Liver (tissue), 8 donors: ENCODE measurements at regions not wholly inside any gene's neighbourhood (a gene's known extent, or its start where the extent isn't known, plus 50 kb on each side); places are given as distances from the start of the nearest gene placed in this dataset.

Experiments used
- DNase-seq: peaks from one replicate; pipeline ENCODE4 v3.0.0-alpha.2; 2017; ENCODE audit warnings: low spot score
- H3K27ac ChIP-seq, 2 donors: one replicate each; pipeline ENCODE4 v1.7.0; 2013; ENCODE audit warnings: inconsistent platforms in 2 of 2, low read length in 2 of 2, control low read depth in 1 of 2, low read depth in 1 of 2, mild to moderate bottlenecking in 1 of 2
- H3K27me3 ChIP-seq, 4 donors: one replicate each; pipeline versions ENCODE4 v1.6.1 to v1.7.0; 2013; ENCODE audit warnings: low read length in 3 of 4, inconsistent platforms in 1 of 4, mild to moderate bottlenecking in 1 of 4, moderate library complexity in 1 of 4; ENCODE audit not compliant: control insufficient read depth in 4 of 4, insufficient read depth in 4 of 4
- H3K36me3 ChIP-seq, 4 donors: one replicate each; pipeline versions ENCODE4 v1.6.1 to v1.7.0; 2013; ENCODE audit warnings: low read length in 3 of 4, mild to moderate bottlenecking in 3 of 4, low read depth in 1 of 4, moderate library complexity in 1 of 4; ENCODE audit not compliant: control insufficient read depth in 4 of 4, insufficient read depth in 3 of 4
- H3K4me1 ChIP-seq, 4 donors: one replicate each; pipeline versions ENCODE4 v1.6.1 to v1.7.0; 2013; ENCODE audit warnings: low read length in 3 of 4, mild to moderate bottlenecking in 3 of 4, moderate library complexity in 1 of 4; ENCODE audit not compliant: control insufficient read depth in 4 of 4, insufficient read depth in 4 of 4
- H3K4me3 ChIP-seq, 3 donors: one replicate each; pipeline versions ENCODE4 v1.6.1 to v1.7.0; 2013; ENCODE audit warnings: low read length in 3 of 3, control low read depth in 1 of 3, low read depth in 1 of 3, mild to moderate bottlenecking in 1 of 3
- H3K9ac ChIP-seq, 2 donors: one replicate each; pipeline ENCODE4 v1.7.0; 2013; ENCODE audit warnings: low read length in 2 of 2, mild to moderate bottlenecking in 2 of 2, moderate library complexity in 2 of 2, control low read depth in 1 of 2, low read depth in 1 of 2
- H3K9me3 ChIP-seq, 4 donors: one replicate each; pipeline versions ENCODE4 v1.6.1 to v1.7.0; 2013; ENCODE audit warnings: low read length in 3 of 4; ENCODE audit not compliant: control insufficient read depth in 4 of 4
- ATF3 ChIP-seq: IDR thresholded peaks from 2 replicates; pipeline ENCODE4 v1.6.1; 2016; ENCODE audit warnings: antibody characterized with exemption
- CTCF ChIP-seq: fragments of 150-350 bp; IDR thresholded peaks from 2 replicates; pipeline ENCODE4 v1.5.1; 2017; ENCODE audit warnings: improper control_type of control experiment, low read depth, low read length; ENCODE audit not compliant: missing input control
- EGR1 ChIP-seq, 2 donors: IDR thresholded peaks; 2 replicates each; pipeline ENCODE4 v1.6.1; 2016 to 2018; ENCODE audit warnings: antibody characterized with exemption in 2 of 2, low read depth in 2 of 2
- FOXA1 ChIP-seq: IDR thresholded peaks from 2 replicates; pipeline ENCODE4 v1.6.1; 2016; ENCODE audit warnings: antibody characterized with exemption
- FOXA2 ChIP-seq: IDR thresholded peaks from 2 replicates; pipeline ENCODE4 v1.6.1; 2016; ENCODE audit warnings: antibody characterized with exemption
- GABPA ChIP-seq, 2 donors: IDR thresholded peaks in 1 of 2; conservative IDR thresholded peaks in 1 of 2; 2 replicates each; pipeline ENCODE4 v1.6.1; 2016; ENCODE audit warnings: antibody characterized with exemption in 2 of 2, mild to moderate bottlenecking in 1 of 2, moderate library complexity in 1 of 2
- HNF4A ChIP-seq, 2 donors: conservative IDR thresholded peaks; 2 replicates each; pipeline ENCODE4 v1.6.1; 2016; ENCODE audit warnings: antibody characterized with exemption in 2 of 2, mild to moderate bottlenecking in 2 of 2
- HNF4G ChIP-seq: IDR thresholded peaks from 2 replicates; pipeline ENCODE4 v1.6.1; 2016; ENCODE audit warnings: antibody characterized with exemption
- JUND ChIP-seq, 2 donors: IDR thresholded peaks; 2 replicates each; pipeline ENCODE4 v1.6.1; 2016; ENCODE audit warnings: antibody characterized with exemption in 2 of 2
- MAX ChIP-seq: IDR thresholded peaks from 2 replicates; pipeline ENCODE4 v1.6.1; 2016; ENCODE audit warnings: antibody characterized with exemption
- NR2F2 ChIP-seq: IDR thresholded peaks from 2 replicates; pipeline ENCODE4 v1.6.1; 2016; ENCODE audit warnings: antibody characterized with exemption
- RAD21 ChIP-seq, 2 donors: IDR thresholded peaks; 2 replicates each; pipeline ENCODE4 v1.6.1; 2016; ENCODE audit warnings: antibody characterized with exemption in 2 of 2, mild to moderate bottlenecking in 2 of 2
- REST ChIP-seq: IDR thresholded peaks from 2 replicates; pipeline ENCODE4 v1.6.1; 2016; ENCODE audit warnings: antibody characterized with exemption, mild to moderate bottlenecking
- RXRA ChIP-seq, 2 donors: IDR thresholded peaks; 2 replicates each; pipeline ENCODE4 v1.6.1; 2017 to 2018; ENCODE audit warnings: antibody characterized with exemption in 2 of 2, mild to moderate bottlenecking in 1 of 2
- SP1 ChIP-seq: IDR thresholded peaks from 2 replicates; pipeline ENCODE4 v1.6.1; 2018; ENCODE audit warnings: antibody characterized with exemption, mild to moderate bottlenecking
- TAF1 ChIP-seq: conservative IDR thresholded peaks from 2 replicates; pipeline ENCODE4 v1.6.1; 2016; ENCODE audit warnings: antibody characterized with exemption, mild to moderate bottlenecking
- YY1 ChIP-seq: IDR thresholded peaks from 2 replicates; pipeline ENCODE4 v1.6.1; 2016; ENCODE audit warnings: antibody characterized with exemption, mild to moderate bottlenecking
- ZBTB33 ChIP-seq: IDR thresholded peaks from 2 replicates; pipeline ENCODE4 v1.6.1; 2016; ENCODE audit warnings: antibody characterized with exemption
- WGBS: extraction: QIAGEN DNeasy Blood & Tissue Kit; methylation state at CpG from one replicate; pipeline ENCODE4 v1.1.7; 2013; 5-methylcytosine and 5-hydroxymethylcytosine counted together
- donor health status: healthy.
- donor health status: healthy.
- donor health status: healthy.
- donor health status: healthy.
- donor health status: healthy.

- no peak for TF ChIP-seq NR2F2
- TF ChIP-seq ATF3, result no peak
- TF ChIP-seq RXRA (IDR thresholded peaks at IDR 0.05), result no peak
- TF ChIP-seq EGR1 (IDR thresholded peaks at IDR 0.05; ENCODE audit: low read depth in 2 of 2), result no peak
Observed at GRCh38 chr5:30968971-30969370, 224.5 kb upstream of the CDH6 start (continued).

GRCh38 chr5:30960036-30960435, 233.4 kb upstream of the CDH6 start:
- 76% methylated on average over 1 of the region's 1 CpG for WGBS
- TF ChIP-seq ATF3 (no peak), TAF1 (no peak), FOXA1 (no peak), SP1 (no peak), HNF4A (conservative IDR thresholded peaks at IDR 0.05) (no peak), REST (no peak), YY1 (no peak), CTCF (no peak), HNF4G (no peak), GABPA (IDR thresholded peaks at IDR 0.05 in 1 of 2, conservative IDR thresholded peaks at IDR 0.05 in 1 of 2) (no peak), EGR1 (IDR thresholded peaks at IDR 0.05; ENCODE audit: low read depth in 2 of 2) (no peak), JUND (IDR thresholded peaks at IDR 0.05) (no peak), RXRA (IDR thresholded peaks at IDR 0.05) (no peak), NR2F2 (no peak), ZBTB33 (no peak), RAD21 (IDR thresholded peaks at IDR 0.05) (no peak), MAX (no peak), FOXA2 (no peak)
- DNase-seq, result no peak
- H3K9ac ChIP-seq, result no peak overlapping the region
- H3K27ac ChIP-seq, result no peak overlapping the region
- H3K4me3 ChIP-seq, result no peak overlapping the region
- no peaks in the 10 kb centered on the region for H3K36me3 ChIP-seq
- no peaks in the 10 kb centered on the region for H3K4me1 ChIP-seq
- no peaks in the 10 kb centered on the region for H3K9me3 ChIP-seq
- peaks cover 0 to 3% (median 0%) of the 10 kb centered on the region in 4 donors for H3K27me3 ChIP-seq
